PFSK-1 (cell line): ENCODE measurements at regions not wholly inside any gene's neighbourhood (a gene's known extent, or its start where the extent isn't known, plus 50 kb on each side); places are given as distances from the start of the nearest gene placed in this dataset.

ENCODE experiments used
- FOXP2 ChIP-seq: optimal IDR thresholded peaks from 2 replicates; pipeline ENCODE3; 2011; ENCODE audit warnings: borderline replicate concordance, control low read depth, inconsistent platforms; ENCODE audit not compliant: insufficient read depth; ENCODE audit errors: extremely low read length, extremely low read depth
- POLR2AphosphoS5 ChIP-seq: IDR thresholded peaks from 2 replicates; pipeline ENCODE4 v1.6.1; 2012; ENCODE audit warnings: low read depth, mild to moderate bottlenecking, control low read depth, low read length, moderate library complexity
- SIN3A ChIP-seq: IDR thresholded peaks from 2 replicates; pipeline ENCODE4 v1.6.1; 2012; ENCODE audit warnings: mild to moderate bottlenecking, low read length, moderate library complexity, borderline replicate concordance; ENCODE audit not compliant: insufficient read depth
- TAF1 ChIP-seq: IDR thresholded peaks from 2 replicates; pipeline ENCODE4 v1.6.1; 2012; ENCODE audit warnings: low read length, control low read depth, borderline replicate concordance; ENCODE audit not compliant: insufficient read depth
- TF ChIP-seq, protein P1 (sequence below), 2 experiments: IDR thresholded peaks; 2 replicates each; pipeline versions ENCODE4 v1.6.1 to v1.8.0; 2011 to 2012; ENCODE audit warnings: low read depth in 2 of 2, low read length in 2 of 2, control low read depth in 1 of 2, inconsistent platforms in 1 of 2, mild to moderate bottlenecking in 1 of 2, moderate library complexity in 1 of 2; ENCODE audit not compliant: insufficient read depth in 1 of 2

DNA sequence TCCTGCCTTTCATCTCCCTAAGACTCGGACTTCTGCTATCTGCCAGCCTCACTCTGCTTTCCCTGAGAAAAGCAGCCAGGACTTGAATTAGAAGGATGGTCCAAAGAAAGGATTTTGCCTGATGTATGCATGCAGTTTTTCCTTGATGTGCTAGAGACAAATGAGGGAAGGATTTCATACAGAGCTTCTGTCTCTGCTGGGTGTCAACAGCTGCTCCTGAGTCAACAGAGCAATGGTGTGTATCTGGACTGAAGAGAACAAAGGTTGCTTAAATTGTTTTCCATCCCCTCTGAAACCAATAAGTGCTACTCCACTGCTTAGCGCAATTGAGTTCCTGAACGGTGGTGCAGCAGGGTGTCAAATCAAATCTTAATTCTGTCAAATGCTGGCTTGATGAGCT, 680.6 kb upstream of the C16orf82 start:
- TF ChIP-seq POLR2AphosphoS5, result no peak
- TF ChIP-seq FOXP2, result no peak
- no peak for TF ChIP-seq TAF1
- TF ChIP-seq SIN3A, result no peak
- TF ChIP-seq, protein P1, sequence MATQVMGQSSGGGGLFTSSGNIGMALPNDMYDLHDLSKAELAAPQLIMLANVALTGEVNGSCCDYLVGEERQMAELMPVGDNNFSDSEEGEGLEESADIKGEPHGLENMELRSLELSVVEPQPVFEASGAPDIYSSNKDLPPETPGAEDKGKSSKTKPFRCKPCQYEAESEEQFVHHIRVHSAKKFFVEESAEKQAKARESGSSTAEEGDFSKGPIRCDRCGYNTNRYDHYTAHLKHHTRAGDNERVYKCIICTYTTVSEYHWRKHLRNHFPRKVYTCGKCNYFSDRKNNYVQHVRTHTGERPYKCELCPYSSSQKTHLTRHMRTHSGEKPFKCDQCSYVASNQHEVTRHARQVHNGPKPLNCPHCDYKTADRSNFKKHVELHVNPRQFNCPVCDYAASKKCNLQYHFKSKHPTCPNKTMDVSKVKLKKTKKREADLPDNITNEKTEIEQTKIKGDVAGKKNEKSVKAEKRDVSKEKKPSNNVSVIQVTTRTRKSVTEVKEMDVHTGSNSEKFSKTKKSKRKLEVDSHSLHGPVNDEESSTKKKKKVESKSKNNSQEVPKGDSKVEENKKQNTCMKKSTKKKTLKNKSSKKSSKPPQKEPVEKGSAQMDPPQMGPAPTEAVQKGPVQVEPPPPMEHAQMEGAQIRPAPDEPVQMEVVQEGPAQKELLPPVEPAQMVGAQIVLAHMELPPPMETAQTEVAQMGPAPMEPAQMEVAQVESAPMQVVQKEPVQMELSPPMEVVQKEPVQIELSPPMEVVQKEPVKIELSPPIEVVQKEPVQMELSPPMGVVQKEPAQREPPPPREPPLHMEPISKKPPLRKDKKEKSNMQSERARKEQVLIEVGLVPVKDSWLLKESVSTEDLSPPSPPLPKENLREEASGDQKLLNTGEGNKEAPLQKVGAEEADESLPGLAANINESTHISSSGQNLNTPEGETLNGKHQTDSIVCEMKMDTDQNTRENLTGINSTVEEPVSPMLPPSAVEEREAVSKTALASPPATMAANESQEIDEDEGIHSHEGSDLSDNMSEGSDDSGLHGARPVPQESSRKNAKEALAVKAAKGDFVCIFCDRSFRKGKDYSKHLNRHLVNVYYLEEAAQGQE (IDR thresholded peaks at IDR 0.05; ENCODE audit: insufficient read depth in 1 of 2, low read depth in 2 of 2, low read length in 2 of 2), result no peak

DNA sequence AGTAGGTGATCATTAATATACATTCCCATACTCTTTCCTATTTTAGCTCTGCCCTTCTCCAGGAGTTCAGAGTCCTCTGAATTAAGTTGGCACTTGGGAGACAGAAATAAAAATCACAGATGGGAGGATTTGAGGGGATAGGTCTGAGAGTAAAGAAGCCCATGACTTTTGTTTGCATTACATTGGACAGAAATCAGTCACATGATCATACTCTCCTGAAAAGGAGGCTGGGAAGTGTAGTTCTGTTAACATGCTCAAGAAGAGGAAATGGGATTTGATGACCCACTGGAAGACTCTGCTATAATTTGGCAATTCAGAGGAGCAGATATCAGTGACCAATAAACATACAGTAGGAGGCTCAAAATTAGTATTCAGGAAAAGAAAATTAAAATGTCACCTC, 674.9 kb upstream of the C16orf82 start:
- TF ChIP-seq, protein P1 (IDR thresholded peaks at IDR 0.05; ENCODE audit: insufficient read depth in 1 of 2, low read depth in 2 of 2, low read length in 2 of 2), result no peak
- no peak for TF ChIP-seq POLR2AphosphoS5
- TF ChIP-seq SIN3A, result no peak
- TF ChIP-seq TAF1, result no peak
- no peak for TF ChIP-seq FOXP2

DNA sequence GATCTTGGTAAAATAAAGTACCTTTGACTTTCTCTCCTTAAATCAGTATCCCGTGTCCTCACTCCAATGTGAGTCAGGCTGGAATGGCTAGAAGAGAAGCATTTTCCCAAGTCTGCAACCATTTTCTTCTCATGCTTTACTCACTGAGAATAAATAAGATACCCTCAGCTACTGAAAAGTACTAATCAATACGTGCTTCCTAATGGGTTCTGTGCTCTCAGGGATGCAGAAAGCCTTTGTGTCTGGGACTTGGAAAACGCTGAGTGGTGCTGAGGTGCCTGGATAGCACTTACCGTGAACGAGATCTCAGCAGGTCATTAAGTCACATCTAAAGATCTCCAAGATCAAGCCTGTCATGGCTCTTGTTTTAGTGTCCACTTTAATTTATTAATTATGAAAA, 672.3 kb upstream of the C16orf82 start:
- TF ChIP-seq POLR2AphosphoS5 (no peak), TAF1 (no peak), FOXP2 (no peak), SIN3A (no peak)
- TF ChIP-seq, protein P1 (IDR thresholded peaks at IDR 0.05; ENCODE audit: insufficient read depth in 1 of 2, low read depth in 2 of 2, low read length in 2 of 2), result no peak

DNA sequence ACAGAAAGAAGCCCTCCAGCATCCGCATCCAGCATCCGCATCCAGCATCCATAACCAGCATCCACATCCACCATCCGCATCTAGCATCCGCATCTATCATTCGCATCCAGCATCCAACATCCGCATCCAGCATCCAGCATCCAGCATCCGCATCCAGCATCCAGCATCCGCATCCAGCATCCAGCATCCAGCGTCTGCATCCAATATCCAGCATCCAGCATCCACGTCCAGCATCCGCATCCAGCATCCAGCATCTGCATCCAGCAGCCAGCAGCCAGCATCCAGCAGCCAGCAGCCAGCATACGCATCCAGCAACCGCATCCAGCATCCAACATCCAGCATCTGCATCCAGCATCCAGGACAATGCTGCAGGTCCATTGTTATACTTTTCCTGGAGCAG, 671.0 kb upstream of the C16orf82 start:
- TF ChIP-seq TAF1 (no peak), FOXP2 (no peak), SIN3A (no peak), POLR2AphosphoS5 (no peak)
- TF ChIP-seq, protein P1 (IDR thresholded peaks at IDR 0.05; ENCODE audit: insufficient read depth in 1 of 2, low read depth in 2 of 2, low read length in 2 of 2), result no peak
